H1 (cell line): ENCODE measurements at regions not wholly inside any gene's neighbourhood (a gene's known extent, or its start where the extent isn't known, plus 50 kb on each side); places are given as distances from the start of the nearest gene placed in this dataset.

Source experiments
- CTCF ChIA-PET: fragments of 300-600 bp; sonication (Branson Sonifier 250); formaldehyde crosslinking; loops from one replicate; lab custom pipeline; 2021; ENCODE audit not compliant: partially characterized antibody; lab: Charles Lee
- POLR2A ChIA-PET: fragments of 300-600 bp; sonication (Branson Sonifier 250); formaldehyde crosslinking; loops from one replicate; lab custom pipeline; 2021; ENCODE audit warnings: inconsistent platforms; ENCODE audit not compliant: partially characterized antibody; lab: Charles Lee
- DNase-seq, 2 experiments: peaks; one replicate each; pipeline versions ENCODE4 v3.0.0 to v3.0.0-alpha.2; 2010 to 2022; ENCODE audit warnings: low spot score in 2 of 2, low read depth in 1 of 2, mixed read lengths in 1 of 2
- FAIRE-seq: peaks from 2 replicates; lab custom pipeline; 2011; peaks lifted over from hg19 to GRCh38; lab: Jason Lieb, UNC
- H2AFZ ChIP-seq: 2 replicates; pipeline ENCODE4 v1.8.1; 2012; ENCODE audit warnings: low read length, inconsistent platforms
- H2AK5ac ChIP-seq: 2 replicates; pipeline ENCODE4 v1.6.1; 2013; ENCODE audit warnings: low read depth, low read length
- H2BK120ac ChIP-seq: replicated peaks from 2 replicates; pipeline ENCODE3; 2013; ENCODE audit warnings: low read depth, low read length, inconsistent platforms
- H2BK12ac ChIP-seq: 2 replicates; pipeline ENCODE4 v1.6.1; 2013; ENCODE audit warnings: low read depth, low read length
- H2BK15ac ChIP-seq: 2 replicates; pipeline ENCODE4 v1.6.1; 2013; ENCODE audit warnings: low read length
- H2BK20ac ChIP-seq: 2 replicates; pipeline ENCODE4 v1.6.1; 2013; ENCODE audit warnings: low read length
- H2BK5ac ChIP-seq: 2 replicates; pipeline ENCODE4 v1.6.1; 2013; ENCODE audit warnings: low read depth, low read length
- H3K14ac ChIP-seq: 2 replicates; pipeline ENCODE4 v1.6.1; 2013; ENCODE audit warnings: inconsistent platforms; ENCODE audit not compliant: insufficient read length
- H3K18ac ChIP-seq: 2 replicates; pipeline ENCODE4 v1.6.1; 2013; ENCODE audit warnings: low read length; ENCODE audit errors: extremely low read depth
- H3K23ac ChIP-seq: 2 replicates; pipeline ENCODE4 v1.6.1; 2013; ENCODE audit warnings: inconsistent platforms; ENCODE audit not compliant: insufficient read length
- H3K23me2 ChIP-seq: 2 replicates; pipeline ENCODE4 v1.6.1; 2013; ENCODE audit warnings: low read depth, low read length
- H3K27ac ChIP-seq: 2 replicates; pipeline ENCODE4 v1.6.1; 2011; ENCODE audit warnings: low read depth, low read length, inconsistent platforms
- H3K27me3 ChIP-seq, 4 experiments: replicated peaks in 1 of 4; 1 replicate in 1 of 4; 2 replicates in 3 of 4; pipeline versions ENCODE4 v1.6.1 to v1.8.1; 2011 to 2013; ENCODE audit warnings: low read length in 3 of 4, mild to moderate bottlenecking in 3 of 4, inconsistent platforms in 2 of 4, mixed read lengths in 2 of 4, moderate library complexity in 1 of 4; ENCODE audit not compliant: control insufficient read depth in 3 of 4, insufficient read depth in 3 of 4; ENCODE audit errors: extremely low read depth in 1 of 4
- H3K36me3 ChIP-seq, 4 experiments: 2 replicates each; pipeline versions ENCODE4 v1.6.1 to v1.8.1; 2011 to 2013; ENCODE audit warnings: mild to moderate bottlenecking in 4 of 4, low read length in 3 of 4, moderate library complexity in 2 of 4, control low read depth in 1 of 4, inconsistent platforms in 1 of 4; ENCODE audit not compliant: insufficient read depth in 4 of 4, control insufficient read depth in 2 of 4
- H3K4ac ChIP-seq: replicated peaks from 2 replicates; pipeline ENCODE3; 2013; ENCODE audit warnings: low read length, low read depth, mixed read lengths, inconsistent platforms; ENCODE audit not compliant: insufficient read length
- H3K4me1 ChIP-seq, 4 experiments: replicated peaks in 1 of 4; 1 replicate in 1 of 4; 2 replicates in 3 of 4; pipeline versions ENCODE4 v1.6.1 to v1.8.1; 2011 to 2013; ENCODE audit warnings: low read length in 3 of 4, inconsistent platforms in 2 of 4, mixed read lengths in 1 of 4; ENCODE audit not compliant: insufficient read depth in 4 of 4, control insufficient read depth in 3 of 4
- H3K4me2 ChIP-seq, 2 experiments: 2 replicates each; pipeline versions ENCODE4 v1.6.1 to v1.8.1; 2011 to 2013; ENCODE audit warnings: low read depth in 2 of 2, low read length in 2 of 2, control low read depth in 1 of 2, inconsistent platforms in 1 of 2, mild to moderate bottlenecking in 1 of 2; ENCODE audit not compliant: insufficient read depth in 1 of 2
- H3K4me3 ChIP-seq, 4 experiments: fragments of 200-600, 300-600 bp in 1 of 4; sonication (generic), shearing (Covaris generic), sonication (Bioruptor Twin) in 1 of 4; 2 replicates each; pipeline versions ENCODE4 v1.5.1 to v1.8.1; 2011 to 2016; ENCODE audit warnings: low read length in 4 of 4, low read depth in 3 of 4, control low read depth in 2 of 4, inconsistent platforms in 2 of 4, mild to moderate bottlenecking in 2 of 4, mixed read lengths in 1 of 4, moderate library complexity in 1 of 4; ENCODE audit not compliant: insufficient read depth in 2 of 4; ENCODE audit errors: extremely low read depth in 1 of 4
- H3K56ac ChIP-seq: replicated peaks from 2 replicates; pipeline ENCODE3; 2013; ENCODE audit warnings: low read depth, mild to moderate bottlenecking, mixed read lengths, low read length, inconsistent platforms; ENCODE audit not compliant: insufficient read length
- H3K79me1 ChIP-seq: 2 replicates; pipeline ENCODE4 v1.6.1; 2013; ENCODE audit warnings: low read depth, low read length, control low read depth
- H3K79me2 ChIP-seq, 2 experiments: 2 replicates each; pipeline versions ENCODE4 v1.6.1 to v1.8.1; 2012 to 2013; ENCODE audit warnings: low read length in 2 of 2, mild to moderate bottlenecking in 2 of 2, inconsistent platforms in 1 of 2; ENCODE audit not compliant: insufficient read depth in 2 of 2, control insufficient read depth in 1 of 2
- H3K9ac ChIP-seq, 4 experiments: replicated peaks in 1 of 4; 1 replicate in 1 of 4; 2 replicates in 3 of 4; pipeline versions ENCODE4 v1.6.1 to v1.8.1; 2011 to 2013; ENCODE audit warnings: low read depth in 3 of 4, low read length in 3 of 4, control low read depth in 2 of 4, mild to moderate bottlenecking in 2 of 4, moderate library complexity in 2 of 4, inconsistent platforms in 1 of 4; ENCODE audit errors: extremely low read depth in 1 of 4
- H3K9me3 ChIP-seq, 2 experiments: 2 replicates each; pipeline versions ENCODE4 v1.6.1 to v1.8.1; 2012 to 2013; ENCODE audit warnings: mild to moderate bottlenecking in 2 of 2, moderate library complexity in 2 of 2, control low read depth in 1 of 2, inconsistent platforms in 1 of 2, low read depth in 1 of 2, low read length in 1 of 2, mixed read lengths in 1 of 2; ENCODE audit not compliant: insufficient read depth in 2 of 2
- H4K20me1 ChIP-seq, 2 experiments: replicated peaks in 1 of 2; 2 replicates each; pipeline versions ENCODE3 to v1.8.1; 2011 to 2013; ENCODE audit warnings: inconsistent platforms in 2 of 2, low read length in 2 of 2, mild to moderate bottlenecking in 1 of 2; ENCODE audit not compliant: insufficient read depth in 2 of 2, control insufficient read depth in 1 of 2
- H4K5ac ChIP-seq: 2 replicates; pipeline ENCODE4 v1.6.1; 2013; ENCODE audit warnings: low read length, low read depth, mixed read lengths, inconsistent platforms; ENCODE audit not compliant: insufficient read length
- H4K8ac ChIP-seq: 2 replicates; pipeline ENCODE4 v1.8.0; 2013; ENCODE audit warnings: mild to moderate bottlenecking, moderate library complexity, low read length, inconsistent platforms; ENCODE audit not compliant: insufficient read depth; ENCODE audit errors: extremely low read depth
- H4K91ac ChIP-seq: replicated peaks from 2 replicates; pipeline ENCODE3; 2013; ENCODE audit warnings: low read length, mixed read lengths, inconsistent platforms; ENCODE audit not compliant: insufficient read length
- CREB1 ChIP-seq: IDR thresholded peaks from 2 replicates; pipeline ENCODE4 v1.6.1; 2012; ENCODE audit warnings: inconsistent platforms
- GABPA ChIP-seq: IDR thresholded peaks from 2 replicates; pipeline ENCODE4 v1.6.1; 2011; ENCODE audit warnings: mild to moderate bottlenecking, low read length, moderate library complexity, borderline replicate concordance; ENCODE audit not compliant: insufficient read depth
- PHF8 ChIP-seq: fragments of 200-600 bp; sonication (generic); conservative IDR thresholded peaks from 2 replicates; pipeline ENCODE4 v1.7.1; 2012; ENCODE audit warnings: low read depth, mild to moderate bottlenecking, inconsistent platforms, low read length, moderate library complexity
- SUZ12 ChIP-seq: fragments of 200-600 bp; sonication (generic); IDR thresholded peaks from 2 replicates; pipeline ENCODE4 v1.6.1; 2012; ENCODE audit warnings: mild to moderate bottlenecking, inconsistent platforms, low read length, moderate library complexity, mixed read lengths
- TAF7 ChIP-seq: optimal IDR thresholded peaks from 2 replicates; pipeline ENCODE3; 2011; ENCODE audit warnings: low read depth, mild to moderate bottlenecking, inconsistent platforms, low read length, moderate library complexity, borderline replicate concordance
- TBP ChIP-seq: IDR thresholded peaks from 2 replicates; pipeline ENCODE4 v1.6.1; 2011; ENCODE audit warnings: low read depth, low read length, improper control_type of control experiment
- ZNF274 ChIP-seq: IDR thresholded peaks from 2 replicates; pipeline ENCODE4 v1.7.0; 2012; ENCODE audit warnings: low read length, borderline replicate concordance; ENCODE audit errors: extremely low read depth

- Histone ChIP-seq H3K18ac (no peak overlapping the region), H3K23ac (no peak overlapping the region), H2AK5ac (no peak overlapping the region), H3K4me3 (no peak overlapping the region), H4K5ac (no peak overlapping the region), H3K14ac (no peak overlapping the region), H3K27ac (no peak overlapping the region), H4K20me1 (no peaks in the 10 kb centered on the region), H3K4me1 (no peaks in the 10 kb centered on the region), H3K9me3 (no peaks in the 10 kb centered on the region), H3K36me3 (no peaks in the 10 kb centered on the region), H4K8ac (no peak overlapping the region), H2BK15ac (no peak overlapping the region), H2BK5ac (no peak overlapping the region), H3K9ac (no peak overlapping the region), H3K4me2 (no peak overlapping the region), H2BK120ac (no peak overlapping the region), H2BK20ac (no peak overlapping the region), H3K23me2 (no peaks in the 10 kb centered on the region), H3K79me1 (no peaks in the 10 kb centered on the region), H3K79me2 (no peaks in the 10 kb centered on the region), H2AFZ (no peak overlapping the region), H3K27me3 (no peaks in the 10 kb centered on the region), H4K91ac (no peak overlapping the region), H3K56ac (no peak overlapping the region), H3K4ac (no peak overlapping the region), H2BK12ac (no peak overlapping the region)
- ChIA-PET POLR2A (no interaction called here), CTCF (no interaction called here)
- FAIRE-seq (no peak), DNase-seq (no peak)
- no peak for TF ChIP-seq GABPA
- TF ChIP-seq CREB1, result no peak
- no peak for TF ChIP-seq ZNF274
- no peak for TF ChIP-seq SUZ12
- TF ChIP-seq TAF7, result no peak
- peak; percentile 77 for TF ChIP-seq TBP
- TF ChIP-seq PHF8, result no peak
Measured at GRCh38 chr2:147713349-147713748, 131.5 kb upstream of the ACVR2A start.
